Spleen (tissue), 7 donors: ENCODE measurements at regions not wholly inside any gene's neighbourhood (a gene's known extent, or its start where the extent isn't known, plus 50 kb on each side); places are given as distances from the start of the nearest gene placed in this dataset.
"Not testable (repeated sequence)": the region's sequence is repeated elsewhere in the genome, so short reads cannot be mapped to it uniquely, and the experiment has no call there.

Source experiments
- CTCF ChIP-seq, 11 experiments: fragments of 200-600 bp in 7 of 11; fragments of 450-650 bp in 4 of 11; sonication (generic) in 4 of 11; IDR thresholded peaks in 8 of 11; conservative IDR thresholded peaks in 3 of 11; 1 replicate in 7 of 11; 2 replicates in 4 of 11; pipeline versions ENCODE4 v1.4.0 to v1.8.0; 2016 to 2021; ENCODE audit warnings: antibody characterized with exemption in 11 of 11, inconsistent platforms in 4 of 11, mild to moderate bottlenecking in 1 of 11
- POLR2A ChIP-seq, 3 donors: fragments of 450-650 bp; IDR thresholded peaks; one replicate each; pipeline ENCODE4 v1.5.1; 2017; ENCODE audit warnings: antibody characterized with exemption in 3 of 3, mild to moderate bottlenecking in 1 of 3
- POLR2AphosphoS5 ChIP-seq, 3 donors: sonication (generic); formaldehyde crosslinking; IDR thresholded peaks; one replicate each; pipeline ENCODE4 v1.5.1; 2017; ENCODE audit warnings: antibody characterized with exemption in 3 of 3
- donor health status: DM: no; HTN: no; CAD: no; lungs with moderate emphysema.
- donor health status: DM: no; HTN: no; CAD: no.
- donor health status: DM: no; HTN: no; CAD: no.

- TF ChIP-seq POLR2A (IDR thresholded peaks at IDR 0.05); CTCF (IDR thresholded peaks at IDR 0.05 in 8 of 11, conservative IDR thresholded peaks at IDR 0.05 in 3 of 11); POLR2AphosphoS5 (IDR thresholded peaks at IDR 0.05): not testable (repeated sequence)
Measured at GRCh38 chr2:89129440-89129839, 438.0 kb downstream of the RPIA start.
